RWPE1 (cell line): ENCODE measurements at regions not wholly inside any gene's neighbourhood (a gene's known extent, or its start where the extent isn't known, plus 50 kb on each side); places are given as distances from the start of the nearest gene placed in this dataset.

Experiments
- CTCF ChIA-PET: fragments of 350-600 bp; sonication (Branson Sonifier 250); formaldehyde crosslinking; extraction: SDS; loops from one replicate; lab custom pipeline; 2021; lab: Yijun Ruan, JAX
- POLR2A ChIA-PET: fragments of 400-600 bp; formaldehyde crosslinking; extraction: SDS; loops from one replicate; lab custom pipeline; 2020; ENCODE audit warnings: antibody characterized with exemption; ENCODE audit not compliant: low non-redundant PET; lab: Yijun Ruan, JAX
- DNase-seq: peaks from one replicate; pipeline ENCODE4 v3.0.0; 2012; ENCODE audit warnings: low spot score
- H3K27ac ChIP-seq: fragments of 450-650 bp; 2 replicates; pipeline ENCODE4 v1.5.1; 2017
- CTCF ChIP-seq: fragments of 450-650 bp; conservative IDR thresholded peaks from 2 replicates; pipeline ENCODE4 v1.5.1; 2017; ENCODE audit warnings: low read depth, mild to moderate bottlenecking

GRCh38 chrX:79601341-79602131, 234.4 kb upstream of the ITM2A start:
- H3K27ac ChIP-seq = no peak overlapping the region
- DNase-seq = no peak
- ChIA-PET CTCF (no interaction called here), POLR2A (no interaction called here)
- TF ChIP-seq CTCF = no peak

- H3K27ac ChIP-seq = no peak overlapping the region
- ChIA-PET CTCF (no interaction called here), POLR2A (no interaction called here)
- no peak for TF ChIP-seq CTCF
- DNase-seq = no peak
These were observed 225.1 kb upstream of the ITM2A start for GRCh38 chrX:79592259-79592658.

GRCh38 chrX:79588233-79588632, 221.1 kb upstream of the ITM2A start:
- no peak overlapping the region for H3K27ac ChIP-seq
- POLR2A ChIA-PET = no interaction called here
- no peak for TF ChIP-seq CTCF
- DNase-seq = no peak
- CTCF ChIA-PET = no interaction called here

GRCh38 chrX:79573760-79574159, 206.6 kb upstream of the ITM2A start:
- no peak for TF ChIP-seq CTCF
- DNase-seq = no peak
- ChIA-PET POLR2A (no interaction called here), CTCF (no interaction called here)
- no peak overlapping the region for H3K27ac ChIP-seq

- TF ChIP-seq CTCF = no peak
- ChIA-PET POLR2A (no interaction called here), CTCF (no interaction called here)
- DNase-seq = no peak
- no peak overlapping the region for H3K27ac ChIP-seq
These were observed 205.4 kb upstream of the ITM2A start for GRCh38 chrX:79572566-79572965.

GRCh38 chrX:79570524-79571240, 203.5 kb upstream of the ITM2A start:
- POLR2A ChIA-PET = no interaction called here
- CTCF ChIA-PET = no interaction called here
- TF ChIP-seq CTCF = no peak
- no peak overlapping the region for H3K27ac ChIP-seq
- no peak for DNase-seq
